Ovary (tissue), 7 donors: ENCODE measurements at regions not wholly inside any gene's neighbourhood (a gene's known extent, or its start where the extent isn't known, plus 50 kb on each side); places are given as distances from the start of the nearest gene placed in this dataset.

Source experiments
- DNase-seq, 5 donors: peaks; one replicate each; pipeline ENCODE4 v3.0.0-alpha.2; 2019 to 2020
- H3K27ac ChIP-seq, 2 donors: fragments of 200-600 bp; one replicate each; pipeline versions ENCODE4 v1.5.1 to v1.8.0; 2019 to 2022
- H3K27me3 ChIP-seq: fragments of 200-600 bp; one replicate; pipeline ENCODE4 v1.8.0; 2022
- H3K36me3 ChIP-seq: fragments of 200-600 bp; sonication (generic); one replicate; pipeline ENCODE4 v1.5.1; 2019
- H3K4me1 ChIP-seq: one replicate; pipeline ENCODE4 v1.8.1; 2013; ENCODE audit warnings: mild to moderate bottlenecking, moderate library complexity; ENCODE audit not compliant: insufficient read depth
- H3K4me3 ChIP-seq: fragments of 200-600 bp; sonication (generic); one replicate; pipeline ENCODE4 v1.5.1; 2017
- H3K9me3 ChIP-seq, 2 donors: fragments of 200-600 bp in 1 of 2; sonication (generic) in 1 of 2; one replicate each; pipeline versions ENCODE4 v1.5.1 to v1.8.1; 2013 to 2019; ENCODE audit warnings: mild to moderate bottlenecking in 1 of 2, moderate library complexity in 1 of 2
- CTCF ChIP-seq, 3 donors: fragments of 450-650 bp in 2 of 3; fragments of 200-600 bp in 1 of 3; IDR thresholded peaks; one replicate each; pipeline versions ENCODE4 v1.5.1 to v1.8.0; 2016 to 2022; ENCODE audit warnings: antibody characterized with exemption in 3 of 3, mild to moderate bottlenecking in 1 of 3
- EP300 ChIP-seq: sonication (generic); formaldehyde crosslinking; IDR thresholded peaks from one replicate; pipeline ENCODE4 v1.6.1; 2017; ENCODE audit warnings: antibody characterized with exemption
- POLR2A ChIP-seq: fragments of 450-650 bp; IDR thresholded peaks from one replicate; pipeline ENCODE4 v1.6.1; 2017; ENCODE audit warnings: antibody characterized with exemption, mild to moderate bottlenecking, moderate library complexity
- WGBS, 3 donors: extraction: QIAGEN DNeasy Blood & Tissue Kit in 1 of 3; methylation state at CpG; one replicate each; pipeline versions ENCODE4 v1.1.5 to v1.1.7; 2013 to 2017; 5-methylcytosine and 5-hydroxymethylcytosine counted together
- intact Hi-C, 4 donors: fragments of 100-400 bp; cut with DNase I; formaldehyde crosslinking; loops; one replicate each; pipeline versions ENCODE4 v1.11.0 to v1.15.1; 2022 to 2023
- donor health status: DM: no; HTN: no; CAD: no; lungs with moderate emphysema.
- donor health status: DM: no; HTN: no; CAD: no.
- donor health status: Bipolar disorder and iron deficiency.
- donor health status: DM: no; HTN: no; CAD: no.
- donor health status: DM: yes; HTN: yes; CAD: no.

- no peaks in the 10 kb centered on the region for H3K27me3 ChIP-seq
- DNase-seq: no peak
- intact Hi-C loops: loop anchor here in 2 of 4 donors (5.0 to 10.0 kb wide), 2 partner anchors 64 to 282 kb away; no protein-coding TSS in a partner anchor
- no peak for TF ChIP-seq EP300
- no peak for TF ChIP-seq CTCF (IDR thresholded peaks at IDR 0.05)
- TF ChIP-seq POLR2A: no peak
- H3K36me3 ChIP-seq: no peaks in the 10 kb centered on the region
- no peak overlapping the region for H3K27ac ChIP-seq
- 92 to 93% (median 93%) methylated on average over 2 of the region's 2 CpGs for WGBS, 3 donors
- H3K4me1 ChIP-seq: no peaks in the 10 kb centered on the region
- H3K4me3 ChIP-seq: no peak overlapping the region
- H3K9me3 ChIP-seq: no peaks in the 10 kb centered on the region
Measured at GRCh38 chr18:28922936-28923335, 746.0 kb upstream of the CDH2 start.

- TF ChIP-seq EP300 (no peak), POLR2A (no peak), CTCF (IDR thresholded peaks at IDR 0.05) (no peak)
- DNase-seq: no peak
- Histone ChIP-seq H3K36me3 (no peaks in the 10 kb centered on the region), H3K9me3 (no peaks in the 10 kb centered on the region), H3K4me1 (no peaks in the 10 kb centered on the region), H3K27me3 (peaks cover 2% of the 10 kb centered on the region), H3K27ac (no peak overlapping the region), H3K4me3 (no peak overlapping the region)
- intact Hi-C loops: no loop called here
Measured at GRCh38 chr18:28916456-28916855, 739.5 kb upstream of the CDH2 start.

- DNase-seq: no peak
- 38 to 40% (median 40%) methylated on average over 1 of the region's 1 CpG for WGBS, 3 donors
- intact Hi-C loops: no loop called here
- no peaks in the 10 kb centered on the region for H3K36me3 ChIP-seq
- no peak overlapping the region for H3K4me3 ChIP-seq
- TF ChIP-seq POLR2A: no peak
- TF ChIP-seq EP300: no peak
- no peak for TF ChIP-seq CTCF (IDR thresholded peaks at IDR 0.05)
- H3K4me1 ChIP-seq: no peaks in the 10 kb centered on the region
- no peak overlapping the region for H3K27ac ChIP-seq
- H3K27me3 ChIP-seq: no peaks in the 10 kb centered on the region
- no peaks in the 10 kb centered on the region for H3K9me3 ChIP-seq
Measured at GRCh38 chr18:28905509-28905908, 728.6 kb upstream of the CDH2 start.

GRCh38 chr18:28904789-28905364 lies 727.9 kb upstream of the CDH2 start:
- Histone ChIP-seq H3K9me3 (no peaks in the 10 kb centered on the region), H3K36me3 (no peaks in the 10 kb centered on the region), H3K4me1 (no peaks in the 10 kb centered on the region), H3K27me3 (no peaks in the 10 kb centered on the region), H3K4me3 (no peak overlapping the region), H3K27ac (no peak overlapping the region)
- intact Hi-C loops: no loop called here
- TF ChIP-seq POLR2A: no peak
- no peak for TF ChIP-seq CTCF (IDR thresholded peaks at IDR 0.05)
- no peak for TF ChIP-seq EP300
- no peak for DNase-seq
- WGBS, 3 donors: 31 to 88% (median 73%) methylated on average over 1 of the region's 1 CpG

- TF ChIP-seq EP300 (no peak), POLR2A (no peak), CTCF (IDR thresholded peaks at IDR 0.05) (no peak)
- H3K4me3 ChIP-seq: no peak overlapping the region
- no peak for DNase-seq
- no peaks in the 10 kb centered on the region for H3K36me3 ChIP-seq
- WGBS, 3 donors: 45 to 55% (median 50%) methylated on average over 1 of the region's 1 CpG
- H3K27me3 ChIP-seq: no peaks in the 10 kb centered on the region
- no peak overlapping the region for H3K27ac ChIP-seq
- no peaks in the 10 kb centered on the region for H3K4me1 ChIP-seq
- intact Hi-C loops: no loop called here
- no peaks in the 10 kb centered on the region for H3K9me3 ChIP-seq
Measured at GRCh38 chr18:28903306-28903705, 726.4 kb upstream of the CDH2 start.
